ENCODE measurements at regions not wholly inside any gene's neighbourhood (a gene's known extent, or its start where the extent isn't known, plus 50 kb on each side); places are given as distances from the start of the nearest gene placed in this dataset.

- TF ChIP-seq CTCF (IDR thresholded peaks at IDR 0.05) (no peak), POLR2AphosphoS5 (IDR thresholded peaks at IDR 0.05) (no peak), POLR2A (IDR thresholded peaks at IDR 0.05) (no peak)
Measured at GRCh38 chr13:37947419-37948140, 78.0 kb upstream of the TRPC4 start.
